SK-N-SH treated with all-trans-retinoic acid at 6 μM for 48 hours (cell line): ENCODE measurements at regions not wholly inside any gene's neighbourhood (a gene's known extent, or its start where the extent isn't known, plus 50 kb on each side); places are given as distances from the start of the nearest gene placed in this dataset.

Source experiments
- ATAC-seq: fragments of 200-7000 bp; cut with Tn5 transposase; 3 replicates; pipeline ENCODE4 v1.9.1; 2020; ENCODE audit warnings: mild to moderate bottlenecking, moderate library complexity
- ARNTL ChIP-seq: fragments of 450-650 bp; formaldehyde crosslinking; IDR thresholded peaks from 2 replicates; pipeline ENCODE4 v1.5.0; 2020; ENCODE audit warnings: low read depth, mild to moderate bottlenecking, moderate library complexity, borderline replicate concordance
- BACH2 ChIP-seq: fragments of 250-450 bp; sonication (Bioruptor Pico); IDR thresholded peaks from 2 replicates; pipeline ENCODE4 v1.9.0; 2021; ENCODE audit warnings: mild to moderate bottlenecking, borderline replicate concordance
- CSDC2 ChIP-seq: fragments of 250-450 bp; sonication (Bioruptor Pico); IDR thresholded peaks from 2 replicates; pipeline ENCODE4 v1.5.0; 2020; ENCODE audit warnings: mild to moderate bottlenecking, moderate library complexity
- CSRNP3 ChIP-seq: fragments of 250-450 bp; sonication (Bioruptor Pico); IDR thresholded peaks from 2 replicates; pipeline ENCODE4 v1.5.1; 2021; ENCODE audit warnings: mild to moderate bottlenecking, moderate library complexity
- ESRRG ChIP-seq: fragments of 250-450 bp; sonication (Bioruptor Pico); IDR thresholded peaks from 2 replicates; pipeline ENCODE4 v1.6.1; 2021; ENCODE audit warnings: mild to moderate bottlenecking
- GLIS3 ChIP-seq: fragments of 250-450 bp; sonication (Bioruptor Pico); IDR thresholded peaks from 2 replicates; pipeline ENCODE4 v1.5.0; 2020; ENCODE audit warnings: mild to moderate bottlenecking, moderate library complexity
- ISL1 ChIP-seq: fragments of 250-450 bp; sonication (Bioruptor Pico); IDR thresholded peaks from 2 replicates; pipeline ENCODE4 v2.1.2; 2022; ENCODE audit warnings: mild to moderate bottlenecking, moderate library complexity
- OSR1 ChIP-seq: fragments of 250-450 bp; sonication (Bioruptor Pico); IDR thresholded peaks from 2 replicates; pipeline ENCODE4 v1.8.0; 2022; ENCODE audit warnings: moderate library complexity, mild to moderate bottlenecking, inconsistent platforms
- RARB ChIP-seq: fragments of 250-450 bp; sonication (Bioruptor Pico); IDR thresholded peaks from 2 replicates; pipeline ENCODE4 v1.8.0; 2021; ENCODE audit warnings: mild to moderate bottlenecking, moderate library complexity
- SNAI2 ChIP-seq: fragments of 250-450 bp; sonication (Bioruptor Pico); IDR thresholded peaks from 2 replicates; pipeline ENCODE4 v1.5.0; 2020; ENCODE audit warnings: mild to moderate bottlenecking, moderate library complexity
- TCF4 ChIP-seq: fragments of 250-450 bp; sonication (Bioruptor Pico); IDR thresholded peaks from 2 replicates; pipeline ENCODE4 v1.8.0; 2021; ENCODE audit warnings: mild to moderate bottlenecking, moderate library complexity, borderline replicate concordance
- TOX ChIP-seq: fragments of 250-450 bp; sonication (Bioruptor Pico); IDR thresholded peaks from 2 replicates; pipeline ENCODE4 v1.8.0; 2021; ENCODE audit warnings: mild to moderate bottlenecking, moderate library complexity, borderline replicate concordance
- TSHZ2 ChIP-seq: fragments of 250-450 bp; sonication (Bioruptor Pico); IDR thresholded peaks from 2 replicates; pipeline ENCODE4 v1.5.0; 2020; ENCODE audit warnings: mild to moderate bottlenecking, moderate library complexity
- ZC3H10 ChIP-seq: fragments of 250-450 bp; sonication (Bioruptor Pico); IDR thresholded peaks from 2 replicates; pipeline ENCODE4 v1.5.1; 2021; ENCODE audit warnings: mild to moderate bottlenecking, moderate library complexity
- ZFP3 ChIP-seq: fragments of 250-450 bp; sonication (Bioruptor Pico); IDR thresholded peaks from 2 replicates; pipeline ENCODE4 v1.5.0; 2020; ENCODE audit warnings: mild to moderate bottlenecking, moderate library complexity
- ZFP30 ChIP-seq: fragments of 450-650 bp; formaldehyde crosslinking; IDR thresholded peaks from 2 replicates; pipeline ENCODE4 v1.5.0; 2022; ENCODE audit warnings: mild to moderate bottlenecking, moderate library complexity
- ZNF565 ChIP-seq: fragments of 450-650 bp; formaldehyde crosslinking; conservative IDR thresholded peaks from 2 replicates; pipeline ENCODE4 v1.5.0; 2020; ENCODE audit warnings: low read depth, mild to moderate bottlenecking, moderate library complexity
- ZNF70 ChIP-seq: fragments of 450-650 bp; formaldehyde crosslinking; IDR thresholded peaks from 2 replicates; pipeline ENCODE4 v1.5.0; 2020; ENCODE audit warnings: mild to moderate bottlenecking, moderate library complexity
- ZNF8 ChIP-seq: fragments of 450-650 bp; formaldehyde crosslinking; IDR thresholded peaks from 2 replicates; pipeline ENCODE4 v1.5.0; 2020; ENCODE audit warnings: mild to moderate bottlenecking, moderate library complexity
- TF ChIP-seq, protein P1 (sequence below): fragments of 250-450 bp; sonication (Bioruptor Pico); IDR thresholded peaks from 2 replicates; pipeline ENCODE4 v1.5.1; 2020; ENCODE audit warnings: low read depth, mild to moderate bottlenecking, moderate library complexity
- TF ChIP-seq, protein P2 (sequence below): fragments of 250-450 bp; sonication (Bioruptor Pico); IDR thresholded peaks from 2 replicates; pipeline ENCODE4 v1.8.0; 2020; ENCODE audit warnings: mild to moderate bottlenecking, moderate library complexity, borderline replicate concordance
- TF ChIP-seq, protein P3 (sequence below): fragments of 250-450 bp; sonication (Bioruptor Pico); IDR thresholded peaks from 2 replicates; pipeline ENCODE4 v1.8.0; 2021; ENCODE audit warnings: low read depth, mild to moderate bottlenecking, moderate library complexity, borderline replicate concordance

DNA sequence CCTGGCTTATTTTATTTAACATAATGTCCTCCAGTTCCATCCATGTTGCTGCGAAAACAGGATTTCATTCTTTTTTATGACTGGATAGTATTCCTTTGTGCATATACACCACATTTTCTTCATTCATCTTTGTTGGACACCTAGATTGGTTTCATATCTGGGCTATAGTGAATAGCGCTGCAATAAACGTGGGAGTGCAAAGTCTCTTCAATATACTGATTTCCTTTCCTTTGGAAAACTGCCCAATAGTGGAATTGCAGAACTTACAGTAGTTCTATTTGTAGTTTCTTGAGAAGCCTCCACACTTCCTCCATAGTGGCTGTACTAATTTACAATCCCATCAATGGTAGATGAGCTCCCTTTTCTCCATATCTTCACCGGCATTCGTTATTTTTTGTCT lies 72.5 kb upstream of the KLHL25 start:
- no peak for TF ChIP-seq RARB (CRISPR knock-in tag)
- TF ChIP-seq OSR1 (CRISPR knock-in tag) = no peak
- TF ChIP-seq, protein P1, sequence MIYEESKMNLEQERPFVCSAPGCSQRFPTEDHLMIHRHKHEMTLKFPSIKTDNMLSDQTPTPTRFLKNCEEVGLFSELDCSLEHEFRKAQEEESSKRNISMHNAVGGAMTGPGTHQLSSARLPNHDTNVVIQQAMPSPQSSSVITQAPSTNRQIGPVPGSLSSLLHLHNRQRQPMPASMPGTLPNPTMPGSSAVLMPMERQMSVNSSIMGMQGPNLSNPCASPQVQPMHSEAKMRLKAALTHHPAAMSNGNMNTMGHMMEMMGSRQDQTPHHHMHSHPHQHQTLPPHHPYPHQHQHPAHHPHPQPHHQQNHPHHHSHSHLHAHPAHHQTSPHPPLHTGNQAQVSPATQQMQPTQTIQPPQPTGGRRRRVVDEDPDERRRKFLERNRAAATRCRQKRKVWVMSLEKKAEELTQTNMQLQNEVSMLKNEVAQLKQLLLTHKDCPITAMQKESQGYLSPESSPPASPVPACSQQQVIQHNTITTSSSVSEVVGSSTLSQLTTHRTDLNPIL (CRISPR knock-in tag) = no peak
- TF ChIP-seq ESRRG (CRISPR knock-in tag) = no peak
- no peak for TF ChIP-seq TOX (CRISPR knock-in tag)
- TF ChIP-seq CSDC2 (CRISPR knock-in tag) = no peak
- no peak for TF ChIP-seq ZNF8 (CRISPR knock-in tag)
- no peak for TF ChIP-seq ZNF70 (CRISPR knock-in tag)
- TF ChIP-seq, all 23 proteins: peak for 0
- no peak for ATAC-seq

GRCh38 chr15:85869124-85869523 lies 74.4 kb upstream of the KLHL25 start:
- ATAC-seq = no peak
- TF ChIP-seq ZFP3 (CRISPR knock-in tag) (no peak), ESRRG (CRISPR knock-in tag) (no peak), CSRNP3 (CRISPR knock-in tag) (no peak), GLIS3 (CRISPR knock-in tag) (no peak), TSHZ2 (CRISPR knock-in tag) (no peak), TOX (CRISPR knock-in tag) (no peak), ZC3H10 (CRISPR knock-in tag) (no peak), OSR1 (CRISPR knock-in tag) (no peak), CSDC2 (CRISPR knock-in tag) (no peak), ZNF565 (CRISPR knock-in tag) (no peak), ARNTL (CRISPR knock-in tag) (no peak), ZNF8 (CRISPR knock-in tag) (no peak), ZFP30 (CRISPR knock-in tag) (no peak), TCF4 (CRISPR knock-in tag) (no peak), SNAI2 (CRISPR knock-in tag) (no peak), BACH2 (no peak), ZNF70 (CRISPR knock-in tag) (no peak)
- TF ChIP-seq, protein P2, sequence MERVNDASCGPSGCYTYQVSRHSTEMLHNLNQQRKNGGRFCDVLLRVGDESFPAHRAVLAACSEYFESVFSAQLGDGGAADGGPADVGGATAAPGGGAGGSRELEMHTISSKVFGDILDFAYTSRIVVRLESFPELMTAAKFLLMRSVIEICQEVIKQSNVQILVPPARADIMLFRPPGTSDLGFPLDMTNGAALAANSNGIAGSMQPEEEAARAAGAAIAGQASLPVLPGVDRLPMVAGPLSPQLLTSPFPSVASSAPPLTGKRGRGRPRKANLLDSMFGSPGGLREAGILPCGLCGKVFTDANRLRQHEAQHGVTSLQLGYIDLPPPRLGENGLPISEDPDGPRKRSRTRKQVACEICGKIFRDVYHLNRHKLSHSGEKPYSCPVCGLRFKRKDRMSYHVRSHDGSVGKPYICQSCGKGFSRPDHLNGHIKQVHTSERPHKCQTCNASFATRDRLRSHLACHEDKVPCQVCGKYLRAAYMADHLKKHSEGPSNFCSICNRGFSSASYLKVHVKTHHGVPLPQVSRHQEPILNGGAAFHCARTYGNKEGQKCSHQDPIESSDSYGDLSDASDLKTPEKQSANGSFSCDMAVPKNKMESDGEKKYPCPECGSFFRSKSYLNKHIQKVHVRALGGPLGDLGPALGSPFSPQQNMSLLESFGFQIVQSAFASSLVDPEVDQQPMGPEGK = no peak
- TF ChIP-seq, protein P3, sequence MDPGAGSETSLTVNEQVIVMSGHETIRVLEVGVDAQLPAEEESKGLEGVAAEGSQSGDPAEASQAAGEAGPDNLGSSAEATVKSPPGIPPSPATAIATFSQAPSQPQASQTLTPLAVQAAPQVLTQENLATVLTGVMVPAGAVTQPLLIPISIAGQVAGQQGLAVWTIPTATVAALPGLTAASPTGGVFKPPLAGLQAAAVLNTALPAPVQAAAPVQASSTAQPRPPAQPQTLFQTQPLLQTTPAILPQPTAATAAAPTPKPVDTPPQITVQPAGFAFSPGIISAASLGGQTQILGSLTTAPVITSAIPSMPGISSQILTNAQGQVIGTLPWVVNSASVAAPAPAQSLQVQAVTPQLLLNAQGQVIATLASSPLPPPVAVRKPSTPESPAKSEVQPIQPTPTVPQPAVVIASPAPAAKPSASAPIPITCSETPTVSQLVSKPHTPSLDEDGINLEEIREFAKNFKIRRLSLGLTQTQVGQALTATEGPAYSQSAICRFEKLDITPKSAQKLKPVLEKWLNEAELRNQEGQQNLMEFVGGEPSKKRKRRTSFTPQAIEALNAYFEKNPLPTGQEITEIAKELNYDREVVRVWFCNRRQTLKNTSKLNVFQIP = no peak

GRCh38 chr15:85870216-85871014 lies 75.7 kb upstream of the KLHL25 start:
- no peak for ATAC-seq
- TF ChIP-seq SNAI2 (CRISPR knock-in tag) (no peak), OSR1 (CRISPR knock-in tag) (no peak), ZFP30 (CRISPR knock-in tag) (no peak), ZNF8 (CRISPR knock-in tag) (no peak), TSHZ2 (CRISPR knock-in tag) (no peak), TOX (CRISPR knock-in tag) (no peak), ARNTL (CRISPR knock-in tag) (no peak), ISL1 (no peak), ZNF565 (CRISPR knock-in tag) (no peak)
- TF ChIP-seq, protein P3 = no peak
